PC-3 (cell line): ENCODE measurements at regions not wholly inside any gene's neighbourhood (a gene's known extent, or its start where the extent isn't known, plus 50 kb on each side); places are given as distances from the start of the nearest gene placed in this dataset.

Experiments used
- ATAC-seq: fragments of 200-7000 bp; cut with Tn5 transposase; 2 replicates; pipeline ENCODE4 v1.9.1; 2020; ENCODE audit warnings: mild to moderate bottlenecking, moderate library complexity
- BruUV-seq: library from RNA; stranded (reverse); fragments of 400-500 nt; replicated peaks from 2 replicates; lab custom pipeline; 2021; lab: Mats Ljungman, UMichigan
- CTCF ChIA-PET: fragments of 300-600 bp; sonication (Branson Sonifier 250); formaldehyde crosslinking; loops from one replicate; lab custom pipeline; 2022; ENCODE audit warnings: antibody characterized with exemption; lab: Charles Lee
- POLR2A ChIA-PET: fragments of 300-600 bp; sonication (Branson Sonifier 250); formaldehyde crosslinking; loops from one replicate; lab custom pipeline; 2022; ENCODE audit warnings: antibody characterized with exemption; ENCODE audit not compliant: unreplicated experiment; lab: Charles Lee
- DNase-seq: peaks from one replicate; pipeline ENCODE4 v3.0.0-alpha.2; 2015
- H2AFZ ChIP-seq: fragments of 300-600 bp; sonication (generic); 2 replicates; pipeline ENCODE4 v1.6.0; 2016; ENCODE audit warnings: antibody characterized with exemption, low read length
- H3F3A ChIP-seq: fragments of 300-600 bp; sonication (generic); one replicate; pipeline ENCODE4 v1.6.0; 2017; ENCODE audit warnings: antibody characterized with exemption, low read length, control low read depth, mild to moderate bottlenecking; ENCODE audit not compliant: unreplicated experiment
- H3K27ac ChIP-seq: fragments of 300-600 bp; sonication (generic); 2 replicates; pipeline ENCODE4 v1.5.1; 2016; ENCODE audit warnings: mild to moderate bottlenecking, low read length
- H3K27me3 ChIP-seq: fragments of 300-600 bp; sonication (generic); 2 replicates; pipeline ENCODE4 v1.6.1; 2016; ENCODE audit warnings: low read length, mixed read lengths
- H3K36me3 ChIP-seq: fragments of 300-600 bp; sonication (generic); 2 replicates; pipeline ENCODE4 v1.6.1; 2016; ENCODE audit warnings: low read depth, mixed run types, low read length, mixed read lengths
- H3K4me1 ChIP-seq: fragments of 300-600 bp; sonication (generic); 2 replicates; pipeline ENCODE4 v1.5.1; 2016; ENCODE audit warnings: low read length; ENCODE audit not compliant: insufficient read depth
- H3K4me2 ChIP-seq: fragments of 300-600 bp; sonication (generic); 2 replicates; pipeline ENCODE4 v1.6.0; 2016; ENCODE audit warnings: low read length
- H3K4me3 ChIP-seq: fragments of 300-600 bp; sonication (generic); 2 replicates; pipeline ENCODE4 v1.5.1; 2016; ENCODE audit warnings: mild to moderate bottlenecking, low read length, mixed read lengths
- H3K79me2 ChIP-seq: fragments of 300-600 bp; sonication (generic); 2 replicates; pipeline ENCODE4 v1.6.1; 2017; ENCODE audit warnings: low read length, mixed read lengths
- H3K9ac ChIP-seq: fragments of 300-600 bp; sonication (generic); 2 replicates; pipeline ENCODE4 v1.6.0; 2016; ENCODE audit warnings: mild to moderate bottlenecking, low read length
- H3K9me2 ChIP-seq: fragments of 300-600 bp; sonication (generic); replicated peaks from 2 replicates; pipeline ENCODE4 v1.6.1; 2016; ENCODE audit warnings: mixed run types, low read length, mixed read lengths
- H3K9me3 ChIP-seq: fragments of 300-600 bp; sonication (generic); 2 replicates; pipeline ENCODE4 v1.6.1; 2016; ENCODE audit warnings: low read length, mixed read lengths
- H4K20me1 ChIP-seq: fragments of 300-600 bp; sonication (generic); 2 replicates; pipeline ENCODE4 v1.6.1; 2016; ENCODE audit warnings: low read length, mixed read lengths
- CTCF ChIP-seq: fragments of 300-600 bp; sonication (generic); conservative IDR thresholded peaks from 2 replicates; pipeline ENCODE4 v1.5.1; 2017; ENCODE audit warnings: antibody characterized with exemption, low read depth, mild to moderate bottlenecking, low read length
- EZH2 ChIP-seq: fragments of 300-600 bp; sonication (generic); IDR thresholded peaks from one replicate; pipeline ENCODE4 v1.6.1; 2017; ENCODE audit warnings: antibody characterized with exemption, mild to moderate bottlenecking, low read length; ENCODE audit not compliant: unreplicated experiment
- EZH2phosphoT487 ChIP-seq: fragments of 300-600 bp; sonication (generic); IDR thresholded peaks from 2 replicates; pipeline ENCODE4 v1.6.1; 2018; ENCODE audit warnings: mild to moderate bottlenecking, antibody characterized with exemption, low read length, borderline replicate concordance
- intact Hi-C: fragments of 100-400 bp; cut with micrococcal nuclease; formaldehyde crosslinking; loops from 2 replicates; pipeline ENCODE4 v1.9.0; 2023

- Histone ChIP-seq H3K4me3 (no peak overlapping the region), H3K9ac (no peak overlapping the region), H3K9me3 (no peaks in the 10 kb centered on the region), H3K36me3 (no peaks in the 10 kb centered on the region), H3K9me2 (no peaks in the 10 kb centered on the region), H3K4me2 (no peak overlapping the region), H3K79me2 (no peaks in the 10 kb centered on the region), H4K20me1 (no peaks in the 10 kb centered on the region), H2AFZ (0 out of 2 replicates have a peak overlapping the region, but pooled peaks have one; percentile 14), H3K27ac (no peak overlapping the region), H3K27me3 (no peaks in the 10 kb centered on the region), H3K4me1 (peaks cover 8% of the 10 kb centered on the region; the same call in 1 of the 2 replicates), H3F3A (no peaks in the 10 kb centered on the region)
- no TSS peak for BruUV-seq
- TF ChIP-seq CTCF = no peak
- TF ChIP-seq EZH2phosphoT487 = no peak
- no peak for TF ChIP-seq EZH2
- DNase-seq (peak; percentile 32), ATAC-seq (peak; percentile 40)
- ChIA-PET POLR2A (no interaction called here), CTCF (no interaction called here)
- intact Hi-C loops = no loop called here
These were observed 499.0 kb upstream of the ATP11B start for GRCh38 chr3:182294256-182294655.

- POLR2A ChIA-PET = no interaction called here
- Histone ChIP-seq H3K4me2 (no peak overlapping the region), H3K27me3 (no peaks in the 10 kb centered on the region), H3K27ac (no peak overlapping the region), H3F3A (no peaks in the 10 kb centered on the region), H3K79me2 (no peaks in the 10 kb centered on the region), H3K9me2 (no peaks in the 10 kb centered on the region), H3K4me3 (no peak overlapping the region), H2AFZ (0 out of 2 replicates have a peak overlapping the region, but pooled peaks have one; percentile 14), H4K20me1 (no peaks in the 10 kb centered on the region), H3K4me1 (peaks cover 8% of the 10 kb centered on the region; the same call in 1 of the 2 replicates), H3K36me3 (no peaks in the 10 kb centered on the region), H3K9ac (no peak overlapping the region), H3K9me3 (no peaks in the 10 kb centered on the region)
- DNase-seq (no peak), ATAC-seq (no peak)
- TF ChIP-seq EZH2 = no peak
- TF ChIP-seq CTCF = no peak
- no peak for TF ChIP-seq EZH2phosphoT487
- no TSS peak for BruUV-seq
- CTCF ChIA-PET = no interaction called here
- intact Hi-C loops = no loop called here
These were observed 498.6 kb upstream of the ATP11B start for GRCh38 chr3:182294696-182295095.

- no peaks in the 10 kb centered on the region for H3K9me2 ChIP-seq
- no peaks in the 10 kb centered on the region for H3K27me3 ChIP-seq
- CTCF ChIA-PET = no interaction called here
- no peaks in the 10 kb centered on the region for H4K20me1 ChIP-seq
- TF ChIP-seq EZH2 (no peak), EZH2phosphoT487 (no peak), CTCF (no peak)
- intact Hi-C loops = no loop called here
- no peak overlapping the region for H3K4me2 ChIP-seq
- ATAC-seq (no peak), DNase-seq (no peak)
- H3K27ac ChIP-seq = no peak overlapping the region
- POLR2A ChIA-PET = no interaction called here
- H3K4me1 ChIP-seq = no peaks in the 10 kb centered on the region
- no peaks in the 10 kb centered on the region for H3K79me2 ChIP-seq
- BruUV-seq = no TSS peak
- no peaks in the 10 kb centered on the region for H3K9me3 ChIP-seq
- H3K9ac ChIP-seq = no peak overlapping the region
- H3K36me3 ChIP-seq = no peaks in the 10 kb centered on the region
- no peak overlapping the region for H2AFZ ChIP-seq
- H3F3A ChIP-seq = no peaks in the 10 kb centered on the region
- H3K4me3 ChIP-seq = no peak overlapping the region
These were observed 493.0 kb upstream of the ATP11B start for GRCh38 chr3:182300266-182300665.
